Activated naive CD8-positive, alpha-beta T cell treated with anti-CD3 and anti-CD28 coated beads, Interleukin-2, amount 50 U/mL, for 16 hours (primary cell): ENCODE measurements at regions not wholly inside any gene's neighbourhood (a gene's known extent, or its start where the extent isn't known, plus 50 kb on each side); places are given as distances from the start of the nearest gene placed in this dataset.

Experiments
- DNase-seq: peaks from one replicate; pipeline ENCODE4 v3.0.0-alpha.2; 2020; ENCODE audit warnings: low read depth, low spot score

- no peak for DNase-seq
Observed at GRCh38 chr10:75347186-75347585, 54.4 kb downstream of the ZNF503 start.

- DNase-seq, result no peak
Observed at GRCh38 chr10:75345738-75346137, 55.8 kb downstream of the ZNF503 start.

- no peak for DNase-seq
Observed at GRCh38 chr10:75344170-75344569, 57.4 kb downstream of the ZNF503 start.

GRCh38 chr10:75342397-75342796 lies 59.2 kb downstream of the ZNF503 start:
- DNase-seq, result no peak

- DNase-seq, result no peak
Observed at GRCh38 chr10:75335983-75336382, 65.6 kb downstream of the ZNF503 start.

GRCh38 chr10:75335191-75335590 lies 66.4 kb downstream of the ZNF503 start:
- DNase-seq, result no peak

- DNase-seq, result no peak
Observed at GRCh38 chr10:75334720-75335119, 66.8 kb downstream of the ZNF503 start.

GRCh38 chr10:75332081-75332480 lies 69.5 kb downstream of the ZNF503 start:
- DNase-seq, result no peak

GRCh38 chr10:75331081-75331480 lies 70.5 kb downstream of the ZNF503 start:
- DNase-seq, result no peak

- DNase-seq, result no peak
Observed at GRCh38 chr10:75329190-75329745, 72.3 kb downstream of the ZNF503 start.

GRCh38 chr10:75326306-75326705 lies 75.3 kb downstream of the ZNF503 start:
- no peak for DNase-seq

- DNase-seq, result no peak
Observed at GRCh38 chr10:75319274-75319673, 82.3 kb downstream of the ZNF503 start.

- no peak for DNase-seq
Observed at GRCh38 chr10:75314570-75314969, 78.8 kb upstream of the COMTD1 start.

- no peak for DNase-seq
Observed at GRCh38 chr10:75312440-75312839, 76.7 kb upstream of the COMTD1 start.

GRCh38 chr10:75305675-75306074 lies 69.9 kb upstream of the COMTD1 start:
- no peak for DNase-seq

GRCh38 chr10:75304741-75305390 lies 69.1 kb upstream of the COMTD1 start:
- no peak for DNase-seq

GRCh38 chr10:75304313-75304712 lies 68.6 kb upstream of the COMTD1 start:
- DNase-seq, result no peak

- no peak for DNase-seq
Observed at GRCh38 chr10:75303045-75303777, 67.5 kb upstream of the COMTD1 start.

GRCh38 chr10:75302029-75302428 lies 66.3 kb upstream of the COMTD1 start:
- no peak for DNase-seq

GRCh38 chr10:75297021-75297599 lies 61.4 kb upstream of the COMTD1 start:
- no peak for DNase-seq

- DNase-seq, result no peak
Observed at GRCh38 chr10:75295868-75296441, 60.2 kb upstream of the COMTD1 start.
